HG02588 (cell line): ENCODE measurements at regions not wholly inside any gene's neighbourhood (a gene's known extent, or its start where the extent isn't known, plus 50 kb on each side); places are given as distances from the start of the nearest gene placed in this dataset.

ENCODE experiments used
- ATAC-seq: cut with Tn5 transposase; IDR thresholded peaks from one replicate; pipeline ENCODE4 v1.9.1; 2021; ENCODE audit warnings: mild to moderate bottlenecking, moderate library complexity; ENCODE audit not compliant: unreplicated experiment

DNA sequence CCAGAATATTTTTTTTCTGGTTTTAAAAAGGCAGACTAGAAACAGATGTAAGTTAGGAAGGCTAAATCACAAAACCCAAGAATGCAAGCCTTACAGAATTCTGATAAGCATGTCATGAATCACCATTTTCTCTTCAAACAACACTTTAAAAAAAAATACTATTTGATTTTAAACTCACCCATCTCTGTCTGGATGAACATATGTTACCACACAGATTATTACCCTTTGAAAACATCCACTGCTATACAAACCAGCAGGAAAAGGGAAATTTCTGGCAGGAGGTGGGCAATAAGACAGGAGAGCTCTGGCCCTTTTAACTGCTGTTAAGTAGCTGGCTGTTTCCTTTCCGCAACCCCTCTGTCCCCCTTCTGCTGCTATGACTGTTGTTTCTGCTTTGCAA is 317.7 kb upstream of the NOCT start:
- ATAC-seq = no peak

DNA sequence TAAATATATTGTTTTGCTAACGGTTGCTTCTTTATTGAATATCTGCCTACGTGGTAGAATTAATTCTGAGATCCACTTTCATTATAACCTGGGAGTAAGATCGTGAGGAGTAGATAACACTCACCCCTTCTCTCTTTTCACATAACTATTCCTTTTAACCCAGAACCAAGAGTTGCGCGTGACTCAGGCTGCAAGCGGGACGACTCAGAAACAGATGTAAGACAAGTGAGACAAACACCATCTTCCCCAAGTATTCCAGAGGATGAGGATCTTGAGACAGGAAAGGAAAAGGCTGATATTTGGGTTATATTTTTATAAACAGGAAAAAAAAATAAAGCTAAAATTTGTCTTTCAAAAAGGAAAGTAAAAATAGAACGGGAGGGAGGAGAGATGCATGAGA is 318.8 kb upstream of the NOCT start:
- ATAC-seq = no peak

DNA sequence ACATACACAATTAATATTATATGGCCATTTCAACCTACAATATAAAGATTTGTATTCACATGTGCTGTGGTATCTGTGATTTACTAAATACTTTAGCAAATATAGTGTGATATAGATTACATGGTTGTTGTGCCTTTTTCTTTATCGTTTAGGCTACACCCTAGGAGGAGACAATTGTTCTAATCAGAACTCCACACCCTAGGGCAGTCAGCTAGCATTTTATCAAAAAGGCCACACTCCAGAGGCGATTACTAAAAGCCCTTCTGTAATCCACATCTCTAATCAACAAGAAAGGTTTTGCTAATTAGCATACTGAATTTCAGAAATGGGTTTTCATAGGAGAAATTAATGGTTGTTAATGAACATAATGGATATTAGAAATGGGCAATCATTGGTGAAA is 319.5 kb upstream of the NOCT start:
- no peak for ATAC-seq

DNA sequence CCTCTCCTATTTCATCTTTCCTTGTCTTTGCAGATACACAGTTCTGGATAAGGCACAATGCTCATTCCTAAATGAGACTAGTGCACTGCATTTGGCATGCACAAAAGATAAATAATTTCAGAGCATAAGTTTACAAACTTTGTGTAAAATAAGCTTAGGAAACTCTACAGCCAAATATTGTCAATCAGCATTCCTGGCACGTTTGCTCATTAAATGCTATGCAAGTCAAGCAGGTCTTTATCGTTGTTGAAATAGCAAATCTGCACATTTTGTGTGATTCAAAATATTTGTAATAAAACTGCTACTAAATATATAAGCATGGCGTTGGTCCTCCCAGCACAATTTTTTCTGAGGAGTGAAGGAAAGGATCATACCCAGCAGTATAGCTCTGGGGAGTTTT is 322.1 kb upstream of the NOCT start:
- no peak for ATAC-seq

DNA sequence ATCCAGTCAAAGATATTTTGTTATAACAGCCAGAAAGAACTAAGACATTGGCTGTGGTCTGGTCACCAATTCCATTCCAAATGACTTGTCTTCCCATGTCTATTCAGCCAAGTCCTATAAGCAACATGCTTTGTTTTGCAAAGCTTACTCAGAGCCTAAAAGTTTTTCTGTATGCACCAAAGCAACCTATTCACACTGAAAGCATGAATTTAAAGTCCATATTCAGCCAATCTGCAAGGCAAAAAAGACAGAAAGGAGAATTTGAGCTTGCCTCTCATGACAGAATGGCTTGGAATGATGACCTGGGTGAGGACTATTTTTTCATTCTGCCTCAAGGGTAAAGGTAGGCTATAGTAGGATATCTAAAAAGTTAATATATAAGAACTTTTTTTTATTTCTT is 323.2 kb upstream of the NOCT start:
- no peak for ATAC-seq

GRCh38 chr4:138689593-138689992 is 326.0 kb upstream of the NOCT start:
- ATAC-seq = no peak

GRCh38 chr4:138689187-138689586 is 326.4 kb upstream of the NOCT start:
- no peak for ATAC-seq

GRCh38 chr4:138688408-138689085 is 327.0 kb upstream of the NOCT start:
- ATAC-seq = no peak

DNA sequence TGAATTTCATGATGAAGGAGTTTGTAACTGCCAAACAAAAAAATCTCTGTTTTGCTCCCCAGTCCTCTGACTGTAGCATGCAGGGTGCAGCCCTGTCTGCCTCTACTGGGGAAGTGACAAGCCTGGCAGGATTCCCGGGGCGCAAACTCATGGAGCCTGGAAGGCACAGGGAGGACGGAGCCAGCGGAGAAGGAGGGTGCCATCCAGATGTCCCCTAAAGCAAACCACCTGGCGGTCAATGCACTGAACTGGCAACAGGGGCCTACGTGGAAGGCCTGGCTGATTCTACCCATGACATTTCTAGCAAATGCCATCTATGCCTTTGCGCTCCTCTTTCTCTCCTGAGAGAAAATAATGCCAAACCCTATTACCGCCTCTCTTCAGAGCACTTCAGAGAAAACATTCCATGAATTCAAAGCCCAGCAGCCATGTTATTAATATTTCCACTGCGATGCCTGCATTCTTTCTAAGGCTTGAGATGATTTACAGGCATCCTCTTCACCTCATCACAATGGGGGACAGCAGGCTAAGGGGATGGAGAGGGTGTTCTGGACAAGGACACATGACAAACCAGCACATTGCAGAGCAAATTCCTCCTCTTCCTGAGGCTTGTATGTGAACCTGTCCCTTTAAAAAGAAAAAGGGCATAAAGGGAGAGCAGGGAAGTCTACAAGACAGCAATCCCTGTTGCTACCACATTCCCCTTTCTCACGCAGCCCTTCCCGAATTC is 329.3 kb upstream of the NOCT start:
- no peak for ATAC-seq

GRCh38 chr4:138685316-138685715 is 330.3 kb upstream of the NOCT start:
- ATAC-seq = no peak

GRCh38 chr4:138680989-138681604 is 334.5 kb upstream of the NOCT start:
- ATAC-seq = peak; percentile 78

DNA sequence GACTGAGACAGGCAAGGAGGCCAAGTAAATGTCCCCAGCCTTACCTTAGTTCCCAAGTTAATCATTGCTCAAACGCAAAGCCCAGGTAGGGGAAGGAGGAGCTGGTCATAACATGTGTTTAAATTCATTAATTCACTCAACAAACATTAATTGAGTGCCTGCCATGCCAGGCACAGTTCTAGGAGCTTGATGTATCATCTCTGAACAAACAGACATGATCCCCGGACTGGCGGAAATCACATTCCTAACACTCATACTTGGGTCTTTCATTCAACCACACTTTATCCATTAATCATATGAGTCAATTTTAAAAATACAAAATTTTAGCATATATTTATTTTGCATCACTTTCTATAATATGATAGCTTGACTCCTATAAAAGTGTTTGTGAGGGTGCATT is 335.3 kb upstream of the NOCT start:
- ATAC-seq = no peak

DNA sequence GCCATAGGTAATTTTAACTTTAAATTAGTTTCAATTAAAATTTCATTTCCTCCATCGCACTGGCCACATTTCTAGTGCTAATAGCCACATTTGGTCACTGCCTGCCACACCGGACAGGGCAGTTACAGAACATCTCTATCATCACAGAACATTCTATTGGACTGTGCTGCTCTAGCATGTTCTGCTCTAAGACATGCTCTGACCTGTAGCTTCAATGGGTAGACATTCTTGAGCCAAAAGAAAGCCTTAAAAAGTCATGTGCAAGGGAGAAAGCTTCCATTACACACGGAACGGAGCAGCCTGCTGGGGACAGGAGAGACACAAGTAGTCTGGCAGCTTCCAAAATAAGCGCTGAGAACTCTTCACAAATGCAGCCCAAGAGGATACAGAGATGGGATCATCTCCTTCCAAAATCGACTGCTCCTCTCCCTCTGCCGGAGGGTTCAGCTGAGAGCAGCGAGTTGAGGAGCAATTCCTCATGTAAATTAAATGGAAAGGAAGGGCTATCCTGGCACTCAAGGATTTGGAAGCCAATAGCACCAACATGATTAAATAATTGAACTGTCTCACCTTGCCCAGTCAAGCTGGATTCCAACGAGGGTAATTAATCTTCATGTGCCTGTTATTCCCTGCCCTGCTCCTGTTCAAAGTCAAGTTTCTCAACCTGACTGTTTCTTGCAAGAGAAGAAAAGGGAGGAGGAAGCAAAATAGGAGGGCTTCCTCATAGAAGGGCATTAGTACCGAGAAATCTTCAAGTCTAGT is 336.4 kb upstream of the NOCT start:
- no peak for ATAC-seq

DNA sequence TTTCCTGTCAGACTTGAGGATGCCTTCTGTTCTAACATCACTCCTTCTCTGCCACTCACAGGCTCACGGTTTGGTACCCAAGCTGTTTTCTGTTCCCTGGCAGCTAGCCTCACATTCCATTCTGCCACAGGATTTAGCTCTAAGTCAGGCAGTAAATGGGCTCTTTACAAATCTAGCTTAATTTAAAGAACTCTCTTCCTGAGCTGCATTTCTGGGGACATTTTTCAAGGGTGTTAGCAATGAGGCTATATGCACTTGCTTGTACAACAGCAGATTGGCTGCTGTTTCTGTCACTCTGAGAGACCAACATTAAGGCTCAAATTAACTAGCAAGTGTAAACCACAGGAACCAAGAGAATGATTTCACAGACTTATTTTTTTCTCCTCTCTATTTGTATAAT is 337.8 kb upstream of the NOCT start:
- ATAC-seq = no peak

- ATAC-seq = no peak
Observed at GRCh38 chr4:138677212-138677611, 338.4 kb upstream of the NOCT start.

GRCh38 chr4:138675685-138676084 is 339.9 kb upstream of the NOCT start:
- no peak for ATAC-seq

- ATAC-seq = no peak
Observed at GRCh38 chr4:138674209-138674608, 341.4 kb upstream of the NOCT start.

GRCh38 chr4:138673053-138673452 is 342.5 kb upstream of the NOCT start:
- ATAC-seq = peak; percentile 51

- ATAC-seq = peak; percentile 68
Observed at GRCh38 chr4:138672393-138672976, 343.1 kb upstream of the NOCT start.

- no peak for ATAC-seq
Observed at GRCh38 chr4:138671606-138672084, 343.9 kb upstream of the NOCT start.

DNA sequence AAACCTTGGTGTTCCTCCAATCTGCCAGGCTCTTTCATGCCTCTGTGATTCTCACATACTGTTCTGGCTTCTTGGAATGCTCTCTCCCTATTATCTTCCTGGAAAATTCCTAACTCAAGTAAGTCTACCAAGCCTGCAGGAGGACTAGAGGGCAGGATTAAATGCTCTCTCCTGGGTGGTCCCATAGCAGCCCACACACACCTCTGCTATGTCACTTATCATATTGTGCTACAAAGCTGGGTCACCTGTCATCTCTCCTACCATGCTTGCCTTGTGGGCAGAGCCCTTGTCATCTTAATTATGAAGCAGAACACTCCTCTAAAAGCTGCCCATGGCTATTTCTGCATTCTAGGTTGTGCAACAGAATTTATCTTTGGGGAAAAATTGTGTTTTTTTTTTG is 344.5 kb upstream of the NOCT start:
- ATAC-seq = no peak
